HG02678 (cell line): ENCODE measurements at regions not wholly inside any gene's neighbourhood (a gene's known extent, or its start where the extent isn't known, plus 50 kb on each side); places are given as distances from the start of the nearest gene placed in this dataset.

Experiments used
- ATAC-seq: cut with Tn5 transposase; IDR thresholded peaks from one replicate; pipeline ENCODE4 v1.9.1; 2021; ENCODE audit warnings: mild to moderate bottlenecking, moderate library complexity; ENCODE audit not compliant: unreplicated experiment

DNA sequence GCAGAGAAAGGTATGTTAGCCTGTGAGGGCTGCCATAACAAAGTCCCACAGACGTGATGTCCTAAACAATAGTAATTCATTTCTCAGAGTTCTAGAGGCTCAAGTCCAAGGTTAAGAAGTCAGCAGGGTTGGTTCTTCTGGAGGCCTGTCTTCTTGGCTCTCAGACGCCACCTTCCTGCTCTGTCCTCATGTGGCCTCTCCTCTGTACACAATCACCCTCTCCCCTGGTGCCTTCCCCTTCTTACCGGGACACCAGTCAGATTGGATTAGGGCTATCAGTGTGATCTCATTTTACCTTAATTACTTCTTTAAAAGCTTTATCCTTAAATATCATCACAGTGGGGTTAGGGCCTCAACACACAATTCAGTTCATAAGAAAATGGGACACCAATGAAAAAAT lies 860.5 kb downstream of the RNF144A start:
- no peak for ATAC-seq

DNA sequence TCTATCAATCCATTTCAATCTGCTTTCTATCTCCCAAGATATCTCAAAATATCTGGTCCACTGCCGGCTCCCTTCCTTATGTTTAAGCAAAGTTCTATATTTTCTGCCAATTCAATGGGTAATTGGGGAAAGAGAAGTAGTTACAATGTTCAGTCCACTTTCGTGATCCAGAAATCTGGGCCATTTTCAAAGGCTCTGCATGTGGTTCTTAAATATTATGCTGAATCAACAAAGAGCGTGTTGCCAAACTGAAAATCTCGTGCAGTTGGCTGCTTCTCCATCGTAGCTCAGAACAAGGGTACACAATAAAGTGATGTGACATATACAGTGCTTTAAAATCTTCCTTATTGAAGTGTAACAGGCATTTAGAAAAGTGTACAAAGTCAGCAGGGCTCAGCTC lies 863.1 kb downstream of the RNF144A start:
- ATAC-seq: no peak

DNA sequence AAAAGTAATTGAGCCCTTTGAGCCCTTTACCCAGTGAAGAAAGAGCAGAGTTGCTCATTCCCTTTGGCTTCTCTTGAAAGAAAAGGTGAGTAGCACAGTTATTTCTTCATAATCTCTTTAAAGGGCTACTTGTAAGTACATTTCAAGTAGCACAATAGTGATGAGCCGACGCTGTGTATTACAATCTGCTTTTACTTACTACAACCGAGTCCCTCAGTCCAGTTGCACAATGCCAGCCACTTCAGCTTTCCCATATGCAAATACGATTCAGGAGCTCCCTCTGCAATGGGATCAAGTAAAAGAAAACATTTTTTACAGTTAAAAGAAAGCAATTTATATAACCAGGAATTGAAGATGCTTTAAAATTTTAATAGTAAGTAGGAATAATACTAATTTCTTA lies 868.5 kb downstream of the RNF144A start:
- ATAC-seq: no peak

DNA sequence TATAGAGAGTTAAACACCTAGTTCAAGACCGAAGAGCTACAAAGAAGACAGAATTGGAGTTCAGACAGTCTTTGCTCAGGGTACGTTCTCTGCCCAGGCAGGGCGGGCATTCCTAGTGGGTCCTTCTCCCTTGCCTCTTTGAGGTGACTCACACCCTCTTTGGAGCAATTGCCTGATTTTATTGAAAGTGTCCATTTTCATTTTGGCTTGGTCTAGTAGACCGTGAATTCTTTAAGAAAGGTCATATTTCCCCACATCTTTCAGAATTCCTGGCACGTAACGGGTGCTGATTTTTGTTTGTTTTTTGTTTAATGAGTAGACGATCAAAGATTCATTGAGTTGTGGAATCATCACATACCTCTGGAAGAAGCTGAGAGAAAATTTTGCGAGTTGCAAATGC lies 871.5 kb downstream of the RNF144A start:
- ATAC-seq: no peak

DNA sequence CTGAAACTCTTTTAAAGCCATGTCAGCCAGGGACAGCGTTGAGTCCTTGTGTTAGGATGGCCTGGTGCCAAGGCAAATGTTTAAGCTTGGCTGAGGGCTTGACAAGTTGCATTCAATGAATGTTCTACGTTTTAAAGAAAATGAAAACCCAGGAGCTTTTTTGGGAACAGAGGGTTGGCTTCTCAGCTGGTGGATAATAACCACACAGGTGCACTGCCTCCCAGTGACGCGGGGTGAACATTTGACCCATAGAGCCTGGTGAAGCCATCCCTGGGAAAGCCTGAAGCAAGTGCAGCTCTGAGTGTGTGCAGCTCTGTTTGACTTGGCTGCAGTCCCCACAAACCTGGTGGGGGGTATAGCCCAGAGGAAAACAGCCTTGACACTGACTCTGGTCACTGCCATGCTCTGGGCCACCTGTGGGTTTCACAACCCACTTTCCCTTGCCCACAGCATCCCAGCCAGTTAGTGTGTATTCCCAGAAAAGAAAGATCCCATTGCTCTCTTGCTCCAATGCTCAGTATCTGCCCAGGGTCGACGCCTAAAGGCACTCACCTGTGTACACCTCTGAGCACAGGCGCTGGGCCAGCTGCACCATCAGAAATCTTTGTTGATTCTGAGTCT lies 874.9 kb downstream of the RNF144A start:
- no peak for ATAC-seq

DNA sequence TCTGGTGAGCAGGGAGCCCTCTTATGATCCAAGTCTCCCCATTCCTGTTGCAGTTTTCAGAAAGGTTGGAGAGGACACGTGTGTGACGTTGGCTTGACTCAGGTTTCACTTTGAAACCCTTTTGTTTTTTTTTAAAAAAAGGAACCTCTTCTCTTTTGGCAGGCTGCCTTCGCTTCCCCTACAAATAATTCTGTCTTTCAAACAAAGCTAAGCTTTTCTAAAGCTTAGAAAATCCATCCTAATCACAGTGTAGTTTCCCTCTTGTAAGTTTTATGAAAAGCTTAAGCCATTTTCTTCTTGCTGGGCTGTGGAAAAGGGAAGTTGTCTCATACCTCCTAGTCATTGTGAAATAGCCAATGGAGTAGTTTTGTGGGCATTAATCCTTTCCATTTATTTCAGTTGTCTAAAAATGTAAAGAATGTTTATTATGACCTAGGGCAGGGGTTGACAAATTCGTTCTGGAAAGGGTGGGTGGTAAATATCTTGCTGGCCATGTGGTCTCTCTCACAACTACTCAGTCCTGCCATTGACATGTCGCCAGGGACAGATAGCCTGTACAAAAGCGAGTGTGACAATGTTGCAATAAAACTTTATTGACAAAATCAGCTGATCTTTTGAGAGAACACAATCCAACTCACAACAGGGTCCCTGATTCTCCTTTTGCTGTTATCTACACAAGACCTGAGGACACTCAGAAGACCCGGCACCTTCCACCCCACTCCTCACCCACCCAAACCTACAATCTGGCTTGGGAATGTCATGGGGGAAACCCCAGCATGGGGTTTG lies 878.8 kb downstream of the RNF144A start:
- ATAC-seq: no peak

DNA sequence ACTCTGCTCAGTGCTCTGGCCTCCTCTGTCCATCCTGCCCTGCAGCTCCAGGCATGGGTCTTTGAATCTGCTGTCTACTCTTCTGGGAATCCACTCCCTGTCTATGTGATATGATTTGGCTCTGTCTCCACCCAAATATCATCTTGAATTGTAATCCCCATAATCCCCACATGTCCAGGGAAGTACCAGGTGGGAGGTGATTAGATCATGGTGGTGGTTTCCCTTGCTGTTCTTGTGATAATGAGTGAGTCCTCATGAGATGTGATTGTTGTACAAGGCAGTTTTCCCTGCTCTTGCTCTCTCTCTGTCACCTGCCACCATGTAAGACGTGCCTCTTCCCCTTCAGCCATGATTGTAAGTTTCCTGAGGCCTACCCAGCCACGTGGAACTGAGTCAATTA lies 881.8 kb upstream of the ID2 start:
- no peak for ATAC-seq

DNA sequence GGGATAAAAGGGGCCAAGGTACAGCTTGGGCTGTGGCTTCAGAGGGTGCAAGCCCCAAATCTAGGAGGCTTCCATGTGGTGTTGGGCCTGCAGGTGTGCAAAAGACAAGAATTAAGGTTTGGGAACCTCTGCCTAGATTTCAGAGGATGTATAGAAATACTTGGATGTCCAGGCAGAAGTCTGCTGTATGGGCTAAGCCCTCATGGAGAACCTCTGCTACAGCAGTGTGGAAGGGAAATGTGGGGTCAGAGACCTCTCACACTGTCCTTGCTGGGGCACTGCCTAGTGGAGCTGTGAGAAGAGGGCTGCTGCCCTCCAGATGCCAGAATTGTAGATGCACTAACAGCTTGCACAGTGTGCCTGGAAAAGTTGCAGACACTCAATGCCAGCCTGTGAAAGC lies 880.6 kb upstream of the ID2 start:
- no peak for ATAC-seq

DNA sequence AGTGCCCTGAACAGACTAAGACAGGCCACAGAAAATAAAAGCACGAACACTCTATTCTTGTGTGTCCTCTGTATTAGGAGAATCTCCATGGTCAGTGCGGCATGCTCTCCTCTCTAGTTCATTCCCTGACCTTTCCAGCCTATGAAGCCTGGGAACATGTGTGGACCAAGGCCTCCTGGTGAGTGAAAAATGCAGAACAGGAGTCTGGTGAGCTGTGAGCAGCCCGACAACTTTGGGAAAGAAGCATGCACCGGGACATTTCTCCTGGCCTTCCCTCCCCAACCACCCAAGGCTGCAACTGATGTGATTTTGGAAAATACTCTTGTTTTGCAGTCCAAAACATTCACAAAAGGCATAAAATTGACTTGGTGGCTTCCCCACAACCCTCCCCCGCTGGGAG lies 878.3 kb upstream of the ID2 start:
- ATAC-seq: no peak

DNA sequence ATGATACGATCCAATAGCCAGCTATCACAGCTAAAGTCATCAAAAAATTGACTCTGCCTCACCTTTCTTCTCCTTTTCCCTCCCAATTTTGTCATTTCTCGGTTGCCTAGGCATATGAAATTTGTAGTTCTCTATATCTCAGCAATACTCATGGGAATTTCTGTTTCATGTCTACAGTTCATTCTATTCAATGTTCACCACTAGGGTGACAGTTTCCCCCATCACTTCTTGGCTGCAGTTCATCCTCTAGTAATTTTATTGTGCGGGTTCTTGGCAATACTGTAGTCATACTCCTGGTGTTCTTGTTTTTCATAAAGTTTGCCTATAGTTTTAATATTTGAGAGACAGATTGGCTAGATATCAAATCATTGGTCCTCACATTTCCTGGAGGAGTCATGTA lies 872.2 kb upstream of the ID2 start:
- ATAC-seq: no peak

DNA sequence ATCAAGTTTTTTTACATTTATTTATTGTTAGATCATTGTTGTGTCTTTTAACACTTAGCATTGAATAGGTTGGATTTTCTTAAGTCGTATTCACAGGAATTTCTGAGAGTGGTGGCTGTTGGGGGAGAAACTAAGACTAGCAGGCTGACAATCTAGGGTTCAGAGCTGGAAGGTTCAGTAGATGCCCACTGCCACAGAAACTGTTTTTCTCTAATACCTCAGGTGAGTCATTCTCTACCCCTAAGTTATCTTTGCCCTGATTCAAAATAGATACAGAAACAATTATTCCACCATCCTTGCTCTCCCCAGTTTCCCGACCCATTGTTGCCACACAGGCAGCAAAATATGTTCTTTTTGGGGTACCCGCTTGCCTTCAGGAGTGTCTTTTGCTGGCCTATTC lies 870.8 kb upstream of the ID2 start:
- ATAC-seq: no peak

DNA sequence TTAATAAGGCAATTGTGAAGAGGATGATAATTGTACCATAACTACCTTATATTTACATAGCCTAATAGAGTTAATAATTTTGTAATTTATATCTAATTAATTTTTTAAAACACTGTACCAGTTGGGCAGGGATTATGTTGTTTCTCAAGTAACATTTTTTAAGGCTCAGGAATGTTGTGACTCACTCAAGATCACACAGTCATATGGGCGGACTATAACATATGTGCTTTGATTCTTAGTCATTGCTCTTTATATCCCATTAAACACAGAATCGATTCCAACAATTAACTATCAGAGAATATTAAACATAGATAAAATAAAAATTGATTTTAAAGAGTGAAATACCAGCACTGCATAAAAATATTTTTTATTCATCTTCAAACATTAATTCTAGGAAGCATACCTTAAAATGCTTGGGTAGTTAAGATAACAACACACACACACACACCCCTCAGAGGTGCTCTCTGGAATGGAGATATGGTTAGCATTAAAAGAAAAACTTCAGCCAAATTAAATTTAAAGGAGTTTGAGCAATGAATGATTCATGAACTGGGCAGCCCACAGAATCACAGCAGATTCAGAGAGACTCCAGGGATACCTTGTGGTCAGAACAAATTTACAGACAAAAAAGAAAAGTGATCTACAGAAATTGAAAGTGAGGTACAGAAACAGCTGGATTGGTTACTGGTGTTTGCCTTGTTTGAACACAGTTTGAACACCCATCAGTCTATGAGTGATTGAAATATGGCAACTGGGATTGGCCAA lies 869.4 kb upstream of the ID2 start:
- no peak for ATAC-seq

DNA sequence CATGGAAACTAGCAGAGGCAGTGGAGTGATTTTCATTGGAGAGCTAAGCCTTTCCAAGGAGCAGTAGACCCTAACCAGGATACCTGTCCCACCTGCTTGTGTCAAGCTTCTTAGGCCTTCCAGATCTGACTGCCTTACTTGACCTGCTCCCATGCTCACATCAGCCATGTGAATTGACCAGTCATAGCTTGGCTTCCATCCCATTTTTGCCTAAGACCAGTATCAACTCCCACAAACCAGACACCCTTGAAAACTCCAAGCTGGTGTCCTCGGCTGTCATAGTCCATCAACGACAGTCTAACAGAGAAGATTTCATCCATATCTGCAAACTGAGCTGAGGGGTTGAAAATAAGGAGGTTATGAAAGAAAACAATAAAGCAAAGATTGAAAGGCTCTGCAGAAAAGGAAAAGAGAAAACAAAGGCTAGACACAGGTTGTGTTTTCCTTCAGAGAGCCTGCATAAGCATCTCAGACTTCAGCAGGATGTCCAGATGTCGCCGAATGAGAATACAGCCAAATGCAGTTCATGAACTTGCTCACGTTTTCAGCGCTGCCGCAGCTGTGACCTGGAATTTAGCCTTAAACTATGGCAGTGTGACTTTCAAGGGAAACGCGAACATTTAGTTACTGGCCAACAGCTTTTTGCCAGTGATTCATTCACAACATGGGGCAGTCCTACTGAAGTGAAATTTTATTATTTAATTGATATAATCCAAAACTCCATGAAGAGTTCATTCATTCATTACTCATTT lies 868.1 kb upstream of the ID2 start:
- ATAC-seq: no peak

DNA sequence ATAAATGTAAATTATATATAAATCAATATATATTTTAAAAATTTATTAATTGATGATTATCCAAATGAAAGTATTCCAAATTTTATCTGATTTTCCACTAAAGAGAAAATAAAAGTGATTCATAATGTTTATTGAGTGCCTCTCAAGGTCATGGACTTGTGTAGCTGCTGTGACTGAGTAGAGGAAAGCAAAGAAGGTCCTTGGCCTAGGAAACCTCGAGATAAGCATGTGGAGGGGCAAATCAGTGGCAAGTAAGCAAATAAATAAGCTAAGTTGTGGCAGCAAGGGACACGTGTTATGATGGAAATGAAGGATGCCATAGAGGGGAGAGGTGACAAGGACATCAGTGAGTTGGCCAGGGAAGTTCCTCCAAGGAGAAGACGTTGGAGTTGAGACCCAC lies 866.1 kb upstream of the ID2 start:
- no peak for ATAC-seq

DNA sequence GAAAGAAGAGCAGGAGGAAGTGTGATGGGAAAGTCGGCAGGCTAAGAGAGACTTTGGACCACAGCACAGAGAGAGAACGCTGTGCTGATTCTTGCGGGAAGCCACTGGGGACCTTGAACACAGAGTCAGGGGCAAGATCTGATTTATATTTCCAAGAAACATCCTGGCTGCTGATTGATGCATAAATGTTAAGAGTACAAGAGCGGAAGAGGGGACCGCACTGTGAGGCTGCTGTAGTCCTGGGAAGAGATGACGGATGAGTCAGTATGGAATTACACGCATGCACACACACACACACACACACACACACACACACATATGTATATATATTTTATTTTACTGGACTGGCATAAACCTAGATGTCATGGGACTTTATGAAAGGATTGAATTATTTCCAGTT lies 865.6 kb upstream of the ID2 start:
- no peak for ATAC-seq

DNA sequence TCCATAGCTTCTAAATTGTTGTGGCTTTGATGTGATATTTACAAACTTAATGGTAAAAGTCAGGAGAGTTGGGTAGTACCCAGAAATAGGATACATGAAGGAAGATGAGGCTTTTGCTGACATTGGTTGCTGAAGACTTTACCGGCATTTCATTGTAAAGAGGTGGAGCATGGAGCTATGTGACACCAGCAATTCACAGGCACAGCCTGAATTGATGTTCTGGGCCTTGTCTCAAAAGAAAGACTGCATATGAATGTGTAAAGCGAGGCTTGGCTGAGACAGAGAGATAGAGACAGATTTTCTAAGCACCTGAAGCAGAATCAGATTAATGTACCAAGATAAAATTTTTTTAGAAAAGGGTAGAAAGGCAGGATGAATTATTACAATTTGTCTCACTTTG lies 864.9 kb upstream of the ID2 start:
- ATAC-seq: no peak

DNA sequence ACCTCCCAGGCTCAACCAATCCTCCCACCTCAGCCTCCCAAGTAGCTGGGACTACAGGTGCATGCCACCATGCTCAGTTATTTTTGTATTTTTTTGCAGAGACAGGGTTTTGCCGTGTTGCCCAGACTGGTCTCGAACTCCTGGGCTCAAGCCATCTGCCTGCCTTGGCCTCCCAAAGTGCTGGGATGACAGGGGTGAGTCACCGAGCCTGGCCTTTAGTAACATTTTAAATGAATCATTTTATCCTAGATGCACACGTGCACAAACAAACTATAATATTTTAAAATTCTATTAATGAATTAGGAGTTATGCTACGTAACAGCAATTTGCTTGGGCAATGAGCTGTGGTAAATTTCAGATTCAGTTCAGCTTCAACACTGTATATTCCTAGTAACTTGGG lies 862.5 kb upstream of the ID2 start:
- ATAC-seq: no peak

DNA sequence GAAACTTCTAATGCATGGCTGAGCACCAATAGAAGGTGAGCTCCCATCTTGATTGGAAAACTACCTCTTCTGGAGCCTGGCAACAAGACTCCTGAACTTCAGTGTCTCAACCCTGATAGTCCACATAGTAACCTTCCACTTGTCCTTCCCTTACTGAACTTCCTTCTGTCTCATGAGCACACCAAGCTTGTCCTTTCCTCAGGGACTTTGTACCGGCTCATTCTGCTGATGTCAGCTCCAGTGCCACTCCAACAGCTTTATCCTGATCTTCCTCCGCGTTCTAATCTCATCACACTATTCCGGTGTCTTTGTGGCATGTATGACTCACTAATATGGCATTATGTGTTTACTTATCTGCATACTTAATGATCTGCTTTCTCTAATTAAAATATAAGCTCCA lies 862.0 kb upstream of the ID2 start:
- no peak for ATAC-seq

DNA sequence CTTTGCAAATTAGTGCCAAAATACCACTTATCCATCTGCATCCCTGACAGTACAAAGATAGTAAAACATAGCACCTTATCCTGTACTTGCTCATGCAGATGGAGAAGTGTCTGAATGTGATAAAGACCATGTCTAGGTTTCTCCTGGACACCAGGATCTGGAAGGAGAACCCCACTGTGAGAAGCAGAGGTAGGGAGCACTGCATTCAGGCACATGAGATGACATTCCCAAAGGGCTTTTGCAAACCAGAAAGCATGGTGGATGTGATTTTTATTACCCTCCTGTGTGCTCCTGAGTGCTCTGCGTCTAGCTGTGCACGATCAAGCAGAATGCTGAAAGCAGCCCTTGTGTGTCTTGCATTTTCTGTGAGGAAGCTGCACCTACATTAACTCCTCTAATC lies 857.6 kb upstream of the ID2 start:
- ATAC-seq: no peak

DNA sequence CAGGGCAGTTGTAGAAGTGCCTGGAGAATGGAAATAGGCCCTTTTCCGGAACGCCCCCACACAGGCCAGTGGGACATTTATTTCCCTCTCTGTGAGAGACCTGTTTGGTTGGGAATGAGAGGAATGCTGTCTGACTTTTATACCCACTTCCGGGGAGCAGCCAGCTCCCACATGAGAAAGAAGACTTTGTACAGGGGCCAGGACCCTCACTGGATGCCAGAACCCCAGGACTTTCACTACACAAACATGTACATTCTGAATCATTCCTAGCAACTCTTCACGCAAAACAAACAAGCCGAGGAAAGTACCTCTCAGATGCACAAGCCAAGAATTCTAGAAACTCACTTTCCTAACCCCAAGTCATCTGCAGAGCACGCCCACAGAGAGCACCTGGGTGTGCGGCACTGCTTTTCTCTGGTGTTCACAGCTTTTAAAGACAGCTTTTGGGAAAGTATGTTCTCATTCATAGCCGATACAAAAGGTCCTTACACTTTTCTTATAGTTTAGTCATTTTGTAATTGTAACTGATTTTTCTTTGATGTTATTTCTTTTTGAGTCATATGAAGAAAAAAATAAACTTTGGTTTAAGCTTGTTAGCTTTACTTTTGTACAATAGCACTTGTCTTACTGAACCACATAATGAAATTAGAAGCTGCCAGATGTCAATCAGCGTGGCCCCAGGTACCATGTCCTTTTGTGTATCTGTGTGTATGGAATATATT lies 856.1 kb upstream of the ID2 start:
- ATAC-seq: peak; percentile 84

DNA sequence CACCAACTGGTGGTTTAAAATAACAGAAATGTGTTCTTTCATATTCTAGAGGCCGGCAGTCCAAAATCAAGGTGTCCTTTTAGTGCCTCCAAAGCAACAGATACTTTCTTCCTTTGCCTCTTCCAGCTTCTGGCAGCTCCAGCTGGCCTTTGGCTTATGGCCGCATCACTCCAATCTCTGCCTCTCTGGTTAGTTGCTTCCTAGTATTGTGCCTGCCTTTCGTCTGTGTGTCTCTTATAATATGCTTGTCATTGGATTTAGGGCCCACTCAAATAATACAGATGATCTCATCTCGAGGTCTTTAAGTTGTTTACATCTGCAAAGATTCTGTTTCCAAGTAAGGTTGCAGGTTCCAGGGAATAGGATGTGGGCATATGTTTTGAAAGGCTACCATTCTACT lies 855.2 kb upstream of the ID2 start:
- ATAC-seq: no peak
